CD4-positive, alpha-beta T cell treated with Interleukin-4 for 1 hour (primary cell): ENCODE measurements at regions not wholly inside any gene's neighbourhood (a gene's known extent, or its start where the extent isn't known, plus 50 kb on each side); places are given as distances from the start of the nearest gene placed in this dataset.

Experiments used
- DNase-seq, 2 donors: peaks; one replicate each; pipeline ENCODE4 v3.0.0-alpha.2; 2020 to 2022

DNA sequence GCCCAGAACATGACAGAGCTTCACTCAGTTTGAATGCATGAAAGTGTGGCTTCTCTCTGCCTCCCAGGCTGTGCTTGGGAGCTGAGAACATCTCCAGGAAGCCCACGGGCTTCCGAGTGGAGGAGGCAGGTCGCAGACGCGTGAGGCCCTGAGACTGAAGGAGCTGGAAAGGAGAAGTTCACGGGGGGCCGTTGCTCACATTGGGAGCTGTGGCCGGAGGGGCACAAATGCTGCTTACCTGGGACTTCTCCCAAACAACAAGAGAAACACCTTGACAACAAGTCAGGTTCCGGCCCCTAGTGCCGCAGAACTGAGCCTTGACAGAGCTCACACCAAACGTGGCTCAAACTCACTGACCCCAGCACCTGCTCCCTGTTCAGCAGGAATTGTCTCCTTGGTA is 207.0 kb downstream of the BRD1 start:
- no peak for DNase-seq

DNA sequence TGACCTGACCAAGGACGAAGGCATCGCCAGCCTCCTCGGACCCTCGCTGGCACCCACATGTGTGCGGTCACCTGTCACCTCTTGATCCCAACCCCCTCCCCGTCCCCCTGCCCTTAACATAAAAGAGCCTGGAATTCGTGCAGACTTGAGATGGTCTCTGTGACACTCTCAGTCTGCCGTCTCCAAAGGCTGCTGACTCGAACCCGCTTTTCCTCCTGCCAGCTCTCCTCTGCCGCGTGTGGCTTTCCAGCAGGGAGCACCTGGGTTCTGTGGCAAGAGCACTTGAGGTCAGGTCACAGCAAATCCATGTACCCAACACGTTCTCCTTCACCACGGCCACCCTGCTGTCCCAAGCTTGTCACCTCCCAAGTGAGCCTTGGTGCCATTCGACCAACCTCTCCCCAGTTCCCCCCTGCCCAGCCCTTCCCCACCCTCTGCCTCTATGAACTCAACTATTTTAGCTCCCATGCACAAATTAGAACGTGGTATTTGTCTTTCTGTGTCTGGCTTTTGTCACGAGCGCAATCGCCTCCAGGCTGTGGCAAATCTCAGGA is 207.6 kb downstream of the BRD1 start:
- no peak for DNase-seq

DNA sequence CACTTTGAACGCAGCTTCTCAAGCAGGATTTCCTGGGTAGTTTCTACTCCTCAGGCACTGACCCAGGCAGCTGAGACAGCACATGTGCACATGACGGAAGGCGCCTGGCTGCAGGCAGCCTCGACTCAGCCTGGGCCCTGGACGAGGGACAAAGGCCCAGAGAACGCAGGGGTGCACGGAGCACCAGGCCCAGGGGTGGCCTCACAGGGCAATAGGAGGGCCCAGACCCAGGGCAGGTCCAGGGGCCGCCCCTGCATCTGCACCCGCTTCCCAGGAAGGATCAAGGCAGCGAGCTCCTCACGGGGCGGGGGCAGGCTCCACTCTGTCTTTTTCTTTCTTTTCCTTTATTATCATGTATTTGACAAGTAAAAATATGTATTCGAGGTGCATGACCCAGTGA is 208.4 kb downstream of the BRD1 start:
- DNase-seq: no peak

DNA sequence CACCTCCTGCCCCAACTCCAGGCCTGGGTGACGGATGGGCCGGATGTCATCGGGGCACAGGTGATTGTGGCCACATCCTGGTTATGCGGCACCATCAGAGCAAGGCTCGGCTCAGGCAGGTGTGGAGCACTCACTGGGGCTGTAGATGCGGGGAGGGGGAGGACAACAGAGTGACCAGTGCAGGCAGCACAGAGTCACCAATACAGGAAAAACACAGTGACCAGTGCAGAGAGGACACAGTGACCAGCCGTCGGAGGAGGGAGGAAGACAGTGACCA is 209.1 kb downstream of the BRD1 start:
- DNase-seq: no peak

DNA sequence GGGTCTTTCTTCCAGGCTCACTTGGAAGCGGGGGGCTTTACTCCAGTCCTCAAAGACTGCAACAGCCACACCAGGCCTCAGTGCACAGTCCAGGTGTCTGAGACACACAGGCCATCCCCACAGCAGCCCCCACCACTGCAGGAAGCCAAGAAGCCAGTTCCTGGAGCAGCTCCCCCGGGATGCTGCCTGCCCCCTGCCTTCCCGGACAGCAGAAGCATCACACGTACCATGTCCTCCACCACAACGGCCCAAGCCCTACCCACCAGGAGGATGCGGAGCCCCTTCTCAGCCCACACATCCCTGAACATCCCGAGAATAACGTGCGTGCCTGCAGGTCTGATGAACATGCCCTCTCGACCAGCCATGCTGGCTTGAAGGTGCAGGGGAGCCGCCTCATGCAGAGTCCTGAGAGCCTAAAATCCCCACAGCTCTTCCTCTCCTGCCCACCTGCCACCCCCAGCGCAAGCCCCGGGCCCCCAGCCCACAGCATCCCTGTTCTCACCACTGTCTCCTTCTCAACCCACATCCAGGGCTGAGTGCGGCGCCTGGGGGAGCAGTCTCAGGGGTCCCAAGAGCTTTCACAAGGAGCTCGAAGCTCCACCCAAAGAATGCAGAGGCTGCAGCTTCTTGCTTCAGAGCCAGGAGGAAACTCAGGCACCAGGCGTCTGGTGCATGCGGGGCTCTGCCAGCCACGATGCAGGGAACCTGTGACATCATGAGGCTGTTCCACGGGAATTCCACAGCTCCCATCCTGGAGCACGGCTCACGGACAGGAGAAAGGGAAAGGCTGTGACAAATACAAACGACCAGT is 209.6 kb downstream of the BRD1 start:
- DNase-seq: no peak

DNA sequence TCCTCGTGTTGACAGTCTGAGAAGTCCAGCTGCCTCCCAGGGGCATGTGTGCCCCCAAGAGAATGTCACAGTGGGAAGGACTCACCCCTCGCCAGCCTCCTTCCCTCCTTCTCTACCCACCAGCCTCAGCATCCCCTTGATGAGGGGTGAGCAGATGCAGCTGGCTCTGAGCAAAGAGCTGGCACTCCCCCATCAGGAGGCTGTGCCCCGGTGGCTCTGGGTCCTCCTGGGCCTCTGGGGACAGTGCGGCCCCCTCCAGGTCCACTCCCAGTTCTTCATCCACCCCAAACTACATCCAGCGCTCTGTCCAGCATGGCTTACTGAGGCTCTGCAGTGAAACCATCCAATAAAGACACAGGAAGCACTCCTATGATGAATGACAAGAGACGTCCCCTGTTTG is 210.4 kb downstream of the BRD1 start:
- no peak for DNase-seq

DNA sequence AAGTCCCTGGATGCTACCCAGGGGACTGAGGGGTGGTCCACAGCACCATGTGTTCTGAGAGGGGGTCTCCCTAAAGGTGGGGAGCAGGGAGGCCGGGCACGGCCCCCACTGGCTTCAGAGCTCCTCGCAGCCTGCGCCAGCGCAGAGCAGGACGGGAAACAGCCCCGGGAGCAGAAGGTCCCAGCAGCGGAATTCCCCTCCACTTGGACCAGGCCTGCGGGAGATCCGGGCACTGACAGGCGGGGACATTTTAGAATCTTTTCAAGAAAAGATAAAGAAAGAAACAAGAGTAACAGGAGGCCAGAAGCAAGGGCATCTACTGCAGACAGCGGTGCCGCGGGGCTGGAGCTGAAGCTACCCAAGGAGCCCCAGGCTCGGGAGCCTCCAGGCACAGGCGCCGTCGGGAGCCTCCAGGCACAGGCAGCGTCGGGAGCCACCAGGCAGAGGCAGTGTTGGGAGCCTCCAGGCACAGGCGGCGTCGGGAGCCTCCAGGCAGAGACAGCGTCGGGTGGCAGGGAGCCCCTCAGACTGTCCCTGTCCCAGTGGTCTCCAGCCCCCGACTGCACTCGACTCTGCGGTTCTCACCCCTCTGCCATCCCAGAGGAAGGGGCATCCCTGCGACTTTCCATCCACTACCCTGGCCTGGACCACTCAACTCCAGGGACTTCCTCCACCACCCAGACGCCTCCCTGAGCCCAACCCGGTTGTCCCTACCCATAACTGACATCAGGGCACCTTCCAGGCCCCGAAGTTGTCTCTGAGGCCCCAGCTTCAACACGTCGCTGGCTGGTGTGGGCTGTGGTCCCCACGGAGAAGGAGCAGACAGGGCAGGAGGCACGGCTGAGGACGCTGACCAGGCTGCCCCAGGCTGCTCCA is 211.1 kb downstream of the BRD1 start:
- DNase-seq: no peak

DNA sequence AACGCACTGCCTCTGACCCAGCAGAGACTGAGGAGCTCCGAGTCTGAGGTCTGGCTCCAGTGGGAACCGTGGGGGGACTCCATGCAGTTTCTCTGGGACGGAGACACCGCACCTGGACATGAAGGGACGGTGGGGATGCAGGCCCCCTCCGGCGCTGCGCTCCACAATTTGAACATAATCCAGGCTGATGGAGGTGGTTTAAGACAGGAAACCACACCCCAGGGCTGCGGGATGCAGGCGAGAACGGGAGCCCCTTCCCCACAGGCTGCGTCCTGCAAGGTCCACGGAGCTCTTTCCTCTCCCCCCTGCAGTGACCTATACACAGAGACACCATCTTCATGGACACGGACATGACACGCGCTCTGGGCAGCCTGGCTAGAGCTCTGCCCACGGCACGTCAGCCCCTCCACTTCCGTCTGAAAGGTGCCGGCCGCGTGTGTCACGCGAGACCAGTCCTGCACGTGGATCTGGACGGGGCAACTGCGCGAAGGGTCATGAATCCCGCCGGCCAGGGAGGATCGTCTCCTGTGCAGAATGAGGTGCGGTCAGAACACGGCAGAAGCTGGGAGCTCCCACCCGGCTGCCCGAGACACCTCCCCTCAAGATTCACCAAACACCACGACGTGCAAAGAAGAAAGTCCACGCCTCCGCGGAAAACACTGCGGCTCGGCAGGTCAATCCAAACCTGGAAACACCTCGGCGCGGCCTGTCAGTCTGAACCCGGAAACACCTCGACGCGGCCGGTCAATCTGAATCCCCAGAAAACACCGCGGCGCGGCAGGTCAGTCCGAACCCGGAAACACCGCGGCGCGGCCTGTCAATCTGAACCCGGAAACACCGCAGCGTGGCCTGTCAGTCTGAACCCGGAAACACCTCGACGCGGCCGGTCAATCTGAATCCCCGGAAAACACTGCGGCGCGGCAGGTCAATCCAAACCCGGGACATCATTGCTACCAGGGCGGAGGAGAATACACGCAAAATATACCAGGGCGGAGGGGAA is 212.4 kb downstream of the BRD1 start:
- DNase-seq: no peak

DNA sequence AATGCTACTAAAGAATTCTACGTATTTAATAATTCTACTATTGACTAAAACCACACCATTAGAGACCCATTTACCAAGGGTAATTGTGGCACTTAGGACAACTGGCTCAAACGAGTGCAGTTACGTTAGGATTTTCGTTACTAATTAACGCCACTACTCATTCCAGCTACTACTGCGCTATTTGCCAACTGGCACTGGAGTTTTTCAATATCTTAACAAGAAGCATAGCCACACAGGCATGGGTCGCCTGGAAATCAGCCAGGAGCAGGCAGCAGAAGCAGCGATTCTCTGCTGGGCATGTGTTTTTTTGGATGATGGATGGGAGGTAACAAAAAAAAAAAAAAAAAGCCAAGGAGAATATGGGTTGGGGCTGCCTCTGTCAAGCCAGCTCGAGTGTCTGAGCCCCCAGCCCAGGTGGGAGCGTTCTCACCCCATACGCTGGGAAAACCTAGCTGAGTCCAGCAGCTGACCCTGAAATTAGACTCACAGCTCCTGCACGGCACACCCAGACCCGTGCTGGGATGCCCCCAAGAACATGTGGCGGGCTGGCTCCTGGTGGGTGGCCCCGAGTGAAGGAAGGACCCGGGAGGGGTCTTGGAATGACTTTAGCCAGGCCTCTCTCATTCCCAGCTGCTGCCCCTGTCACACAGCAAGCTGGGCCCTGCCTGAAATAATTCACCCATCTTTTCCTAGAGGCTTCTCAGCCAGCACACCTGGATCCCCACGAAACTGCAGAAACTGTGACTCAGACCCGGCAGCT is 214.0 kb downstream of the BRD1 start:
- DNase-seq: no peak

DNA sequence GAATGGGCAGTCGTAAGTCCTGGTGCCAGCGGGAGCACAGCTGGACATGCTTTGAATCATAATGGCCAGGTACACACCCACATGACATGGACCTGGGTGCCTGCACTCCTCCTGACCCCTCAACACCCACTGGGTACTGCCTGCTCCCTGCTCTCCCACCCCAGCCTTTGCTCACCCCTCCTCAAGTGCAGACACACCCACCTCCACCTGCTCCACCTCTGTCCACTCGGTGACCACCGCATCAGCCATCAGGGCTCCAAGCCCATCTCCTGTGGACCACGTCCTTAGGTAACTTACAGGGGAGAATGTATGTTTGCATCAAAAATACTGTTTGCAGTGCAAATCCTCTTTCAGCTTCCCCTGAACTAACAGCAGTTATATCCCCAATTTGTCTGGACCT is 214.6 kb downstream of the BRD1 start:
- DNase-seq: no peak

DNA sequence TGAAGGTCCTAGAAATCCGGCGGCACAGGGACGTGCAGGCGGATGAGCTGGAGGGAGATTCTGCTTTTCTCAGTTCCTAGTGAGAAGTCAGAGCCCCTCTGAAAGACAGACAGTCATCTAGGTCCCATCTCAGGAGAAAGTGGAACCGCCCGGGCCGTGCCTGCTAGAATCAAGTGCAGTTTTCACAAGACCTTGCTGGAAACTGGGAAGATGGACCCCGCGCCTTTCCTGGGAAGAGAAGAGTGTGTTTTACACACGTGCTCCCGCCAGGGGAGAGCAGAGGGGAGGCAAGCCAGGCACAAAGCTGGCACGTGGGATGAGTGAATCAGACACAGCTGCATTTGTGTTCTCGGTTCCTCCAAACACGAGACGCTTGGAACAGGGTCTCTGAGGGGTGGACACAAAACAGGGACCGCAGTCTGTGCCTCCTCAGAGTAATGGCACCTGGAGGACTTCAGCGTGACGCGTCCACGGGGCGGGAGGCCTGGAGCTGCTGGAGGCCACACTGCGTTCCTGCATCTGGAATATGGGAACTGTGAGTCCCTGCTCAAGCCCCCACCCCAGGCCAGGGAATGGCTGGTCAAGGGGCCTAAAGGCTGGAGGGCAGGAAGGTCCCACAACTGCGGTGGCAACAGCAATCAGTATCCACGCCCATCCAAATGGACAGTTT is 218.3 kb downstream of the BRD1 start:
- DNase-seq: no peak

DNA sequence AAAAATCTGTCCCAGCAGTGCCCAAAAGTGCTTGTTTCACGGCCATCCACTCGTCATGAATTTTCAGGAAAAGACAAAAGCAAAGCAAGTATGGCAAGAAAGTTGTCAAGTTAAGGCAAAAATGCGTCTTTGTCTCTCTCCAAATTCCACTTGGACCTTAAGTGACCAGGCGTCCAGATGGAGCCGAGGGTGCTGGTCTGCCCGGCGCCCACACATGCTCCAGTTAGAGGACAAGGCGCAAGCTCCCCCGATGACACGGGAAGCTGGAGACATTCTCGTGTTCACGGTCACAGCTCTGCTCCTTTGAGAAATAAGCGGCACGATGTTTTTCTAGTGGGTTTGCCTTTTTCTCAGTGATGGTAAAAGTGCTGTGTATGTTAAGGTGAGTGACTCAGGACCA is 219.0 kb downstream of the BRD1 start:
- DNase-seq: no peak

DNA sequence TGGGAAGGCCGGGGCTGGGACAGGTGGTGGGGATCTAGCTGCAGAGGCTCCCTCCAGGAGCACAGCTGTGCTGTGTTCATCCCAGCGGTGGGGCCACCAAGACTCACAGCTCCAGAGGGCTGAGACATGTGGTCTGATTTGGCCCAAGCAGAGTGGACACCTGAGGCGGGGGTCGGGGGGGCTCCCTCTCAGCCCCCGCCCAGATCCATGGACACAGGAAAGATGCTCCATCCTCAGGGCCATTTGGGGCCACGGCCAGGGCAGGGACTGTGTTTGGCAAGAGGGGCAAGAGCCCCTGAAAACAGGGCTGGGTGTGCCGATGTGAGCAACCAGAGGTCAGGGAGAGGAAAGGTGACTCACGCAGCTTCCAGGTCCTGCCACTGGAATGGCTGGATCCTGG is 219.4 kb downstream of the BRD1 start:
- no peak for DNase-seq

DNA sequence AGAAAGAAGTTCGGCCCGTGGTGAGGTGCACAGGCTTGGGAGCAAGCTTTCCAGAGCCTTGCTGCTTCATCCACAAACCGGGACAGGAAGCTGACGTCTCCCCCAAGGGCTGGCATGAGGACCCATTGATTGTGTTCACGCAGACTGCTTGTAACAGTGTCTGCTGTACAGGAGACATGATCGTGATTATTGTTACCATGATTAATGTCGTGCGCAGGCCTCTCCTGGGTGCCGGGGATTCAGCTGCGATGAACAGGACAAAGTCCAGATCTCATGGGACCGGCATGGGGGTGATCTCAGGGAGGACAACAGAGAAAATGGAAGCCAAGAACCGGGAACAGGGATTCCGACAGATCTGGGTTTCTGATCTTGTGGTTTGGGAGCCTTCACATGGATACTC is 219.9 kb downstream of the BRD1 start:
- DNase-seq: no peak

DNA sequence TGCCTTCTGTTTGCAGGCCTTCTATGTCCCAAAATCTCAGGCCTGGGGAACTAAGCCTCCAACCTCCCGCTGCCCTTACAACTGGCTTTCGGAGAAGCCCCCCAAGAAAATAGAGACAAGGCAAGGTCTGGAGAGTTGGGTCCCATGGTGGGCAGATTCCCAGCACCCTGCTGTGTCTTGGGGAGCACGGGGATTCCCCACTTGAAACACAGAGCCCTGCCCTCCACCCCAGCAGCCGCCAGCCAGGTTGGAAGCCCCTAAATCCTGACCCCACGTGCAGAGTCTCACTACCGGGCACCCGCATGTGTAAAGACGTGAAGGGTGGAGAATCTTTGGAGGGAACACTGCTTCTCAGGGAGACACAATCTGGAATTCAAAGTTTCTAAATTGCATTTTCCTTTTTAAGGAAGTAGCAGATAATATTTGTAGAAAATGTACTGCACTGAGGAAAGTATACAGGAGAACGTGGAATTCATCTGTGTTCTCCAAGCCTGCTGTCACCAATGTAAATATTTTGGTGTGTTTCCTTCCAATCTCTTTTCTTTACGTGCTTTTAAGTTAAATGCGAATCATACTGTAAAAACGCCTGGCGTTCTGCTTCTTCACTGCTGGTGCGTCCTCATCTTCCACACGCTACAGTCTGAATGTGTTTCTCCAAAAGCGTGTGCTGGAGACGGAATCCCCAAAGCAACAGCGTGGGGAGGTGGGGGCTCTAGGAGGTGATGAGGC is 220.9 kb downstream of the BRD1 start:
- DNase-seq: no peak

DNA sequence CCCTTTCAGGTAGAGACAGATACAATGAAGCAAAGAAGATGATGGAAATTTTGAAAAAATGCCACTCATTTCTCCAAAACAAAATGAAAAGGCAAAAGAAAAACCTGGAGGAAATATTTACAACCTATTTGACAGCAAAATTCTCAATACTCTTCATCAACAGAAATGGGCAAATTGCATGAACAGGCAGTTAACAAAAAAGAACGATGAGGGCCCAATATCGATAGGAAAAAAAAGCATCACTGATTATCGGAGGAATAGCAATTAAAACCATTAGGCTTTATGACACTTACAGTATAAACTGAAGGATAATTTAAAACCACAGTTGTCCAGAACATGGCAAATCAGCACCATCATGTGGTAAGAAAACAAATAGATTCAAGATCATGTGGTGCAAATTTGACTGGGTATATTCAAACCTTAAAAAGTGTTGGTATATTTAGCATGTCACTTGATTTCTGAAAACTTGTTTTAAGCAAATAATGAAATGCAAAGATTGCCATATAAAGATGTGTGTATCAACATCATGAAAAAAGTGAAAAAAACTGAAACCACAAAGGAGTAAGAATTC is 222.9 kb downstream of the BRD1 start:
- no peak for DNase-seq

DNA sequence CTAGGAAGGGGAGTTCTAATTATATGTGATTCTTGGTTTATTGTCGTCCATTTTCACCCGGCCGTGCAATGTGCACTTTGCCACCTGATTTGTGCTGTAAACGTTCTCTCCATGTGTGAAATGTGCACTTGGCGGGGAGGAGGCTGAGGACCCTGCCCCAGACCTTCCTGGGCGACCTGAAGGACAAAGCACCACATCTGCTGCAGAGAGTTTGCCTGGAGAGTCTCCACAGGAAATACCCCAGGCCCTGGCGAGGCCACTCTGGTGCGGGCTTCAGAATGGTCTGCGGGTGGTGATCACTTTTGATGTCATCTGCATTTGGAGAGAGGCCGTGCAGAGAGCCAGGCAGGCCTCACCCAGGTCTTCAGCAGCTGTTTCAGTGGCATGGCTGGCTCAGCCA is 224.7 kb downstream of the BRD1 start:
- no peak for DNase-seq

DNA sequence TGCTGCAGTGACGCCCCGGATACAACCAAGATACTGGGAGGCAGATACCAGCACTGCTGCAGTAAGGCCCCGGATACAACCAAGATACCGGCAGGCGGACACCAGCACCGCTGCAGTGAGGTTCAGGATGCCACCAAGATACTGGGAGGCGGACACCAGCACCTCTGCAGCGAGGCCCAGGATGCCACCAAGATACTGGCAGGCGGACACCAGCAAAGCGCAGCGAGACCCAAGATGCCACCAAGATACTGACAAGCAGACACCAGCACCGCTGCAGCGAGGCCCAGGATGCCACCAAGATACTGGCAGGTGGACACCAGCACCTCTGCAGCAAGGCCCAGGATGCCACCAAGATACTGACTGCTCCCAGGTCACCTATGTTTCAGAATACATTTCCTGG is 225.2 kb downstream of the BRD1 start:
- no peak for DNase-seq

DNA sequence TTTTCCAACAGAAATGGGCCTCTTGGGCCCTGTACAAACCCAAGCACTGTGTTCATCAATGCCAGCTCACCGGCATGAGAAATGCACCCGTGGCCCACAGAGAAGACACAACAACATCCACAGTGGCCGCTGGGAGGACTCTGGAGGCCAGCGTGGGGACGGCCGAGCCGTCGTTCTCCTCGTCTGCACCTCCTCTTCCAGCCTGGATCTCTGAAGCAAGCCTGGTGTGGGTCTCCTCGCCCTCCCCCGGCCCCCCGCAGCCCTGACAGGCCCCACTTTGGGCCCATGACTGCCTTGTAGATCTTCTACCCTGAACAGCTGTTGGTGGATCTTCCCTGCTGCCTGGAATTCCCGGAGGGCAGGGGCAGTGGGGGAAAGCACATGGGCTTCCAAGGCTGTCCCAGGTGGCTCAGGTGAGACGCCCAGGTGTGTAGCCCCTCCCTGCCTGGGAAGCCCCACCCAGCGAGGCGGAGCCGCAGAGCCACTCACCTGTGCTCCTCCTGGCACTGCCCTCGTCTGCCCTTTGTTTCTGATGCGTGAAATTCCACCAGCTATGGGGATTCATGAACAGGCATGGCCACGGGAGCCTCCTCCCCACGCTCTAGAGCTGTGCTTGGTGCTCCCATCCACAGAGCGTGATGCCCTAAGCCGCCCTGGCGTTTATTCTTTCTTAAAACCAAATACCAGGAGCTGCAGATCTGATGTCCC is 225.9 kb downstream of the BRD1 start:
- no peak for DNase-seq

DNA sequence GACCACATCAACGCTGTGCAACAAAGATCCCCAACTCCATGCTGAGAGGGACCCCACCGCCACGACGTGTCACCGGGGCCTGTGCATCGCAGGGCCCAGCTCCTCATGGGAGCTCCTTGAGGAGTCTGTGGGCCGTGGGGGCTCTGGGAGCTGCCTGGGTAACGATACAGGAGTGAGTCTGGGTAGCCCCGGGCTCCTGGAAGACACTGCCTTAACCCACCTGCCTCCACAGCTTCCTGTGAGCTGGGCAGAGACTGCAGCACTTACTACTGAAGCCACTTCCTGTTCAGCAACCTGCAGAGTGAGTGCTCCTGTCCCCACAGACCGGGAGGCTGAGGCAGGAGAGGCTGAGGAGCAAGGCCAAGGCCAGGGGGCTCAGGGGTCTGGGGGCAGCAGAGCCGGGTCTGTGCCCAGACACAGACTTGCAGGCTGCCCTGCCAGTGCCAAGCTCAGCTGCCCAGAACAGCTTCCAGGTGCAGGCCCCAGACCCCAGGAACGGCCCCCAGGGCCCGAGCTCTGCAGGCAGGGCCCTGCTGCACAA is 226.7 kb downstream of the BRD1 start:
- DNase-seq: no peak
